K562 (cell line): ENCODE measurements at regions not wholly inside any gene's neighbourhood (a gene's known extent, or its start where the extent isn't known, plus 50 kb on each side); places are given as distances from the start of the nearest gene placed in this dataset.

Experiments
- CREB3L1 ChIP-seq: fragments of 450-650 bp; IDR thresholded peaks from 2 replicates; pipeline ENCODE4 v1.6.1; 2014; ENCODE audit warnings: low read depth, mild to moderate bottlenecking, moderate library complexity, borderline replicate concordance
- RBM22 ChIP-seq: fragments of 200-400 bp; formaldehyde crosslinking; IDR thresholded peaks from 2 replicates; pipeline ENCODE4 v1.6.1; 2018; ENCODE audit warnings: low read length, low read depth; ENCODE audit not compliant: poor library complexity, severe bottlenecking

- TF ChIP-seq RBM22 (no peak), CREB3L1 (no peak)
These were observed 266.0 kb upstream of the ADAMTS16 start for GRCh38 chr5:4874097-4874496.
